ENCODE measurements at regions not wholly inside any gene's neighbourhood (a gene's known extent, or its start where the extent isn't known, plus 50 kb on each side); places are given as distances from the start of the nearest gene placed in this dataset.

- FAIRE-seq = no peak
Observed at GRCh38 chr2:18639756-18640453, 50.5 kb upstream of the NT5C1B start.
